NOMO-1 treated with DMSO at 0.1 percent for 48 hours (cell line): ENCODE measurements at regions not wholly inside any gene's neighbourhood (a gene's known extent, or its start where the extent isn't known, plus 50 kb on each side); places are given as distances from the start of the nearest gene placed in this dataset.

ENCODE experiments used
- DNase-seq: peaks from one replicate; lab custom pipeline; 2025; ENCODE audit not compliant: unreplicated experiment; lab: John Stamatoyannopoulos, UW

DNA sequence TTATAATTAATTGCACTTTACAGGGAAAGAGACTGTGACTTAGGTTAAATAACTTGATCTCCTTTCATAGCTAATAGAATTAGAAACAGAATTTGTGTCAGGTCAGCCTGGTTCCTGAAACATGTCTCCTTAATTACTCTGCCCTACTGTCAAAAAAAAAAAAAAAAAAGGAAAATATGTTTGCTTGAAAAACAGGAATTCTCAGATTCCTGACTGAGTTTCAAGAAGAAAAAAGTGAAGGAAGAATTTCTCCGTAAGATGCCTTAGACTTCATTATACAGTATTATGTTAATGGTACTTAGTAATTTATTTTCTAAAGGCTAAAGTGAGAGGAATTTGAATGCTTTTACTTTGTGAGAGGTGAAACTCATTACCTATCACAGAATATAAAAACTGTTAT is 118.4 kb upstream of the REG3G start:
- no peak for DNase-seq

DNA sequence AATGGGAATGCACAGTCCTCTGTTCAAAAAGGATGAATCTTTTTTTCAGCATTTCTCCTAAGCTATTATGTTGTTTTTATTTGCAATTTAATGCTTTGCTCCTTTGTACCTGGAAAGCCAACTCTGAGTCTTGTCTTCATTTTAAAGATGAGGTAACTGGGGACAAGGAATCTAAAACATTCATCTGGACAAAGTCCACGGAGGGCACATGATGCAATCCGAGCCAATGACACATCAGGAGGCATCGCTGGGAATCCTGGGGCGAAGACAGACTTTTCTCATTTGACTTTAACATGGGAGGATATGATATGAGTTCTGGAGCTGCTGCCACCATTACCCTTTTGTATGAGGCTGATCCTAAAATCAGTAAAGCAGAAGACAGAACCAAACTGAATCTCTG is 116.5 kb upstream of the REG3G start:
- DNase-seq: no peak

DNA sequence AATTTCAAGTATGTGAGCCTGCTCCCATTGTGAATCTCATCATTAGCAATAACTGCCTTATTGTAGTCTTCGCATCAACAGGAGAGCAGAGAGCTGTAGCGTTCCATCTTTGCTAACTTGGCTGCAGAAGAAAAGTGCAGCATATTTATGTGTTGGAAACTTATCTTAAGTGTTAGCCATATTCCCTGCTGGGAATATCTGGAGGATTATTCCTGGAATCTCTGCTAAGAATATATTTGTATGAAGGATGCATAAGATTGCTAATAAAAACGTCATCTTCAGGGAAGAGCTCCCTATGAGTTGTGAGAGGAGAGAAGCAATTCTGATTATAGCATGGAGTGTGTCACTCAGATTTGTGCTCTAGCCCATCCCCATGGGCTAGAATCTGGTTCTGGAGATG is 115.1 kb upstream of the REG3G start:
- DNase-seq: no peak

GRCh38 chr2:78913257-78913656 is 112.2 kb upstream of the REG3G start:
- DNase-seq: no peak

DNA sequence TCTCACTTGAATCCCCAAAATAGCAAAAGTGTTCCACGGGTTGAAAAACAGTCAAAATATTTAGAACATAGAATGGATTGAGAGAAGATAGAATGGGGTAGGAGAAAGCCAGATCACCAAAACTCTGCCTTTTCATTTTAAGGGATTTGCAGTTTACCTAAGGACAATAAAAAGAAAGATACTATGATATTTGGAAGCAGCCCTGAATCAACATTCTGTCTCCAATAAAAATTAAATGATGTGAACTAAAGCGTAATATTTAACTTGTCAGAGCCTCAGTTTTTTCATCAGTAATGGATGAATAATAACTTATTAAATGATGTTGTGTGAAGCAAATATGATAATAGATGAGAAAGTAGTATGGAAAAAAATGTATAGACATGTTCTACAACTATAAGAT is 100.2 kb upstream of the REG3G start:
- DNase-seq: no peak

GRCh38 chr2:78928502-78928901 is 97.0 kb upstream of the REG3G start:
- peak; percentile 38 for DNase-seq

DNA sequence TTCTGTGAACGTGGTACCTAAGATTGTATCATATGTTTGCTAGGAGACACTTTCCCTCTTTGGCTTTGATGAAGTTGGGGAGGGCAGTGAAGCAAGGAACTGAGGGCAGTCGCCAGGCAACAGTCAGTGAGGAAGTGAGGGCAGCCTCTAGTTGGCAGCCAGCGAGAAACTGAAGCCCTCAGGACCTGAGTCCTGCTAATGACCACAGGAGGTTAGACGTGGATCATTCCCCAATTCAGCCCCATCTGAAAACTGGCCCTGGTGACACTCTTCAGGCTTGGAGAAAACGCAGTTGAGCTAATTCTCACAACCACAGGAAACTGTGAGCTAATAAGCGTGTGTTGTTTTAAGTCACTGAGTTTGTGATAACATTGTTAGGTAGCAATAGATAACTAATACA is 84.5 kb upstream of the REG3G start:
- DNase-seq: no peak

DNA sequence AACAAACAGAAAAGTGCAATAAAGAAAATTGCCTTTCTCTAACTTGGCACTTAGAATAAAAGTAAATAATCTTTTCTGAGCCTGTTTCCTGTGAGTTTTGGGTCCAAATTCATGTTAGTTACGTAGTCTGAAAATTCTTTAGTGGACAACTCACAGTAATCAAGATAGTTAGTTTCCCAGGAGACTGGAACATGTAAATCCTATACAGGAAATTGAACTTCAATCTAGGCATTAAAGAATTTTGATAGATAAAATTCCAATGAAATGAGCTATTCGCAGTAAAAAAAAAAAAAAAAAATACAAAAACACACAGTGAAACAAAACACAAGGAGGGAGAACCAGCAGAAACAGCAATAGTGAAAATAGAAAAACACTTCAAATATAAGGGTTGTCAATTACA is 83.8 kb upstream of the REG3G start:
- no peak for DNase-seq

DNA sequence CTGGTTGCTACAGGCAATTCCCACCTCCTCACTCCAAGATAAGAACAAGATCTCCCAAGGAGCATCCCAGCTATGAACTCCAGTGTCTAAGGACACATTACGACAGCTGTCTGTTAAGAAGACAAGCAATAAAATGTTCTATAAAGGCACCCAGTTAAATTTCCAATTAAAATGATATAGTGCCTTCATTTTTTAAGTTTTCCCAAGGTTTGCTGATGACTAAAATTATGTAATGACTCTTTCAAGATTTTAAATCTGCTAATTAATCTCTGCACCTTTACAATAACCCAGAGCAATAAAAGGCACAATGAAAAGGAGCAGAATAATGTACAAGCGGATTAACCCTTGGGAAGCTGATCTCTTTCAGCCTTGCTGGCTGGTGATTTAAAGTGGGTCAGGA is 61.6 kb upstream of the REG3G start:
- no peak for DNase-seq

GRCh38 chr2:78967294-78967693 is 58.2 kb upstream of the REG3G start:
- DNase-seq: no peak

- no peak for DNase-seq
These were observed 51.9 kb upstream of the REG3G start for GRCh38 chr2:78973630-78974029.
